Fibroblast of the aortic adventitia (primary cell): ENCODE measurements at regions not wholly inside any gene's neighbourhood (a gene's known extent, or its start where the extent isn't known, plus 50 kb on each side); places are given as distances from the start of the nearest gene placed in this dataset.

Source experiments
- DNase-seq: peaks from one replicate; pipeline ENCODE4 v3.0.0-alpha.2; 2010; ENCODE audit warnings: low read depth
- H3K4me3 ChIP-seq: 2 replicates; pipeline ENCODE4 v1.5.1; 2011; ENCODE audit warnings: low read depth, mild to moderate bottlenecking, control low read depth, low read length, moderate library complexity
- TF ChIP-seq, protein P1 (sequence below): IDR thresholded peaks from 2 replicates; pipeline ENCODE4 v1.5.1; 2011; ENCODE audit warnings: mild to moderate bottlenecking, low read length, control low read depth, inconsistent platforms; ENCODE audit not compliant: insufficient read depth

DNA sequence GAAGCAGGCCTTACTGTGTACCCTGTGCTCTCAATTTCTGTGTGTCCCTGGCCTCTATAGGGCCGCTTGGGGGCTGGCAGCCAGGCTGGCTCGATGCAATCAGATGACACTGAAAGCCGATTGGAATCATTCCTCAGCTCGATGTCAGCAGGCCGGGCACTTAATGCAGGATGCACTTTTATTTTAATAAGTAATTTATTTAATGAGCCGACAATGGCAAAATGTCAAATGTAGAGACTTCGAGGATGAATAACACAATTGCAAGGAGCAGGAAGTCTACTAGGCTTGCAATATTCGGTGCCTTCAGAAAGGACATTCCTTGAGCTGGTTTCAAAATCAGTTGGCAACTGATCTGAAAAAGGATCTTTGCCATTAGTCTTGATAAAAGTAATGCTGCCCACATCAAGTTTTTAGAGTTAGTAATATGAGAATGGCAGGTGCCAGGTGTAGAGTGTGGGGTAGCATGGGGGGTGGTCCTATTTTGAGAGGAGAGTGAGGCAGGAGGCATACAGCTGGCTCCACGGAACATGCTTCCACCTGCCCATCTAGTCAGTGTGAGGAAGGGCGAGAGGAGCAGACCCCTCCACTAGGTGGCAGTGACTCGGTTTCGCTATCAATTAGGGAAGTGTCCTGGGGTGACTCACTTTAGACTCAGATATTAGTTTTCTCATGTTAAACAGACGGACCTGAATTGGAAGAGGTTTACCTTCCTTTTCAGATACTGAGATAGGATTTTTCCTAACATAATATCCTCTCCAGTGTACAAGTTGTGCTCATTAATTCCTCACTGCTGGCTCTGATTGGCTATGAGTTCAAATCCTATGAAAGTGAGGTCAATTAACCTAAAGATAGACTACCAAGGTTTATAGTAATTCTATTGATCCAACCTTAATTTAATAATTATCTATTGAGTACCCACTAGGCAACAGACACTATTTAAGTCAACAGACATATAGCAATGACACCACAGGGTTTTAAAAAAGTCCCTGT is 80.9 kb downstream of the NABP1 start:
- no peak for DNase-seq
- TF ChIP-seq, protein P1, sequence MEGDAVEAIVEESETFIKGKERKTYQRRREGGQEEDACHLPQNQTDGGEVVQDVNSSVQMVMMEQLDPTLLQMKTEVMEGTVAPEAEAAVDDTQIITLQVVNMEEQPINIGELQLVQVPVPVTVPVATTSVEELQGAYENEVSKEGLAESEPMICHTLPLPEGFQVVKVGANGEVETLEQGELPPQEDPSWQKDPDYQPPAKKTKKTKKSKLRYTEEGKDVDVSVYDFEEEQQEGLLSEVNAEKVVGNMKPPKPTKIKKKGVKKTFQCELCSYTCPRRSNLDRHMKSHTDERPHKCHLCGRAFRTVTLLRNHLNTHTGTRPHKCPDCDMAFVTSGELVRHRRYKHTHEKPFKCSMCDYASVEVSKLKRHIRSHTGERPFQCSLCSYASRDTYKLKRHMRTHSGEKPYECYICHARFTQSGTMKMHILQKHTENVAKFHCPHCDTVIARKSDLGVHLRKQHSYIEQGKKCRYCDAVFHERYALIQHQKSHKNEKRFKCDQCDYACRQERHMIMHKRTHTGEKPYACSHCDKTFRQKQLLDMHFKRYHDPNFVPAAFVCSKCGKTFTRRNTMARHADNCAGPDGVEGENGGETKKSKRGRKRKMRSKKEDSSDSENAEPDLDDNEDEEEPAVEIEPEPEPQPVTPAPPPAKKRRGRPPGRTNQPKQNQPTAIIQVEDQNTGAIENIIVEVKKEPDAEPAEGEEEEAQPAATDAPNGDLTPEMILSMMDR, result peak; percentile 50
- H3K4me3 ChIP-seq, result no peak overlapping the region

DNA sequence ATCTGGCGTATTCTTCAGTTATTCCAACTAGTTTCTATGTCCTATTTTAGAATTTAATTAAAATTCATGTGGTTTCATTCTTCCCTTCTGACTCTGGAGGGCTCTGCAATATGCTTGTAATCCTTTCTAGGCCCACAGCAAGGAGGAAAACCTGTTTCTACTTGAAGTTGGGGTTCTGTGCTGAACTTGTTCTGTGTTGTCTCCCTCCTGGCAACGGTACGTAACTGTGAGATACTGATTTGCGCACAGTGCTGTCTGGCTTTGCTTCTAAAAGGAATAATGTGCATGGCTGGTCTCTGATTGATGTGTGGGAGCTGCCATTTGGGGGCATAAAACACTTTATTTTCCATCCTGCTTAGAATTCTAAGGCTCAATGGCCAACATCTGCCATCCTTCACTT is 81.7 kb downstream of the NABP1 start:
- no peak for DNase-seq
- TF ChIP-seq, protein P1, result no peak
- H3K4me3 ChIP-seq, result no peak overlapping the region

DNA sequence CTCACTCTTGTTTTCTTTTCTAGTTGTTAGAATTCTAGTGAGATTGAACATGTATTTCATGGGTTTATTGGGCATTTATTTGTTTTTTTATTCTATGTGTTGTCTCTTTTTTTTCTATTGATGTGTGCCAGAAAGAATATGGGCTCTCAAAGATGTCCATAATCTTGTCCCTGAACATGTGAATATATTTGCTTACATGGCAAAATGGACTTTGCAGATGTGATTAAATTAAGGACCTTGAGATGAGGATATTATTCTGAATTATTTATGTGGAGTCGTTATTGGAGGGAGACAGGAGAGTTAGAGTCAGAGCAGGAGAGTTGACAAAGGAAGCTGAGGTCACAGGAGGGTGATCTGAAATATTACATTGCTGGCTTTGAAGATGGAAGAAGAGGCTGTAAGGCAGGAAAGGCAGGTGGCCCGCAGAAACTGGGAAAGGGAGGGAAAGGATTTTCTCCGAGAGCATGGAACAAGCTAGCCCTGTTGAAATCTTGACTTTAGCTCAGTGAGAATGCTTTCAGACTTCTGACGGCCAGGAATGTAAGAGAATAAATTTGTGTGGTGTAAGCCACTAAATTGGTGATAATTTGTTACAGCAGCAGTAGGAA is 82.8 kb downstream of the NABP1 start:
- TF ChIP-seq, protein P1, result no peak
- H3K4me3 ChIP-seq, result no peak overlapping the region
- DNase-seq, result no peak

DNA sequence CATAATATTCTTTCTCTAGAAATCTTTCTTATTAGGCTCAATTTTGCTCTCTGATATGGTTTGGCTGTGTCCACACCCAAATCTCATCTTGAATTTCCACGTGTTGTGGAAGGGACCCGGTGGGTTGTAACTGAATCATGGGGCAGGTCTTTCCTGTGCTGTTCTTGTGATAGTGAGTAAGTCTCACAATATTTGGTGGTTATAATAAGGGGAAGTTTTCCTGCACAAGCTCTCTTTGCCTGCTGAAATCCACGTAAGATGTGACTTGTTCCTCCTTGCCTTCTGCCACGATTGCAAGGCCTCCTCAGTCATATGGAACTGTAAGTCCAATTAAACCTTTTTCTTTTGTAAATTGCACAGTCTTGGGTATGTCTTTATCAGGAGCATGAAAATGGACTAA is 73.8 kb downstream of the CAVIN2 start:
- DNase-seq, result no peak
- H3K4me3 ChIP-seq, result no peak overlapping the region
- TF ChIP-seq, protein P1, result no peak

DNA sequence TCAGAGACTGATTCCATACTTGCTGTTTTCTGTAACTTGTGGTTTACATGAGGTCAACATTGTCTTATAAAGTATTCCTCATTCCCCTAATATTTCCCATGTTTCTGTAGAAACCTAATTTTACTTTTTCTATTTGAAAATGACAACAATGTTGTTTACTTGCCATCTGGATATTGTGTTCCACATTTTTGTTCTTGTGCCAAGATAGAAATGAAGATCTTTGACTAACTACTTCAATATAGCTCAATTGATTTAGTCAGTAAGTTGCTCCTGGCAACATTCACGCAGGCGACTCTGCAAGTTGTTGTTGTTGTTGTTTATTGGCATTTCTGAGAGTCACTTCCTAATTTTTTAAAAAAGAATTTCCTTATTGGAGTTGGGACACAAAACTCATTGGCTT is 69.5 kb downstream of the CAVIN2 start:
- DNase-seq, result no peak

DNA sequence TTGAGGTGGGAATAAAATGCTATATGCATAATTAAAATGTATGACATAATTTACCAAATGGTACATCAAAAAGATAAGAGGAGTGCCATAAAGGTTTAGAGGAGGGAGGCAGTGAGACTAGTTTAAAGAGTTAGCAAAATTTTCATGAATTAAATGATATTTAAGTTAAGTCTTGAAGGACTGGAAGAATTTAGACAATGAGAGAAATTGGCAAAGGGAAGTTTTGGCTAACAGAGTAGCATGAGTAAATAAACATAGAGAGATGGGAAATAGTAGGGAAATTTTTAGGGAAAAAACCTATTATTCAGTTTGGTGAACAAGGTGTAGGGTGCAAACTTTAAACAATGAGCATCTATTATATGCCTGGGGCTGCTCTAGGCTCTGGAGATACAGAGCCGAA is 68.8 kb downstream of the CAVIN2 start:
- DNase-seq, result no peak
- TF ChIP-seq, protein P1, result no peak
- no peak overlapping the region for H3K4me3 ChIP-seq

More for the DNA sequence above, 69.5 kb downstream of the CAVIN2 start:
- TF ChIP-seq, protein P1, result no peak
- no peak overlapping the region for H3K4me3 ChIP-seq
